A549 (cell line): ENCODE measurements at regions not wholly inside any gene's neighbourhood (a gene's known extent, or its start where the extent isn't known, plus 50 kb on each side); places are given as distances from the start of the nearest gene placed in this dataset.

Experiments
- CTCF ChIP-seq: fragments of >200 bp; sonication (Bioruptor Twin); formaldehyde crosslinking; IDR thresholded peaks from 3 replicates; pipeline ENCODE4 v1.5.1; 2016
- JUNB ChIP-seq: fragments of >200 bp; sonication (Bioruptor Twin); formaldehyde crosslinking; IDR thresholded peaks from 2 replicates; pipeline ENCODE4 v1.6.1; 2016
- NPAS2 ChIP-seq: fragments of 250-450 bp; sonication (Bioruptor Pico); IDR thresholded peaks from 2 replicates; pipeline ENCODE4 v1.8.0; 2022; ENCODE audit warnings: mild to moderate bottlenecking, moderate library complexity, borderline replicate concordance
- POLR2A ChIP-seq: IDR thresholded peaks from 2 replicates; pipeline ENCODE4 v1.6.1; 2012; ENCODE audit warnings: mild to moderate bottlenecking, low read length

DNA sequence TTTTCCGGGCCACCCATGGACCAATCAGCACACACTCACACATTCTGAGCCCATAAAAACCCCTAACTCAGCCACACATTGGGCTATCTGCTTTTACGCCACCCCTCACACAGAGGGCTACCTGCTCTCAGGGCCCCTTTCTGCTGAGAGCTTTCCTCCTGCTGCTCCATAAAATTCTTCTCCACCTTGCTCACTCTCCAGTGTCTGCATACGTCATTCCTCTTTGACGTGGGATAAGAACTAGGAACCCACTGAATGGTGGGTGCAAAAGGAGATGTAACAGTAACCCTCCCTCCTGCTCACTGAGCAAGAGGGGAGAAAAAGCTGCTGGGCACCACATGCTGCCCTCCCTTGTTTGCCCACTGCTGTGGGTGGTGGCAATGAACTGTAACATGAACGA lies 596.7 kb upstream of the TMEM132C start:
- TF ChIP-seq CTCF, result no peak
- no peak for TF ChIP-seq POLR2A
- no peak for TF ChIP-seq NPAS2 (CRISPR knock-in tag)
- no peak for TF ChIP-seq JUNB
